ENCODE measurements at regions not wholly inside any gene's neighbourhood (a gene's known extent, or its start where the extent isn't known, plus 50 kb on each side); places are given as distances from the start of the nearest gene placed in this dataset.

GRCh38 chr13:76725211-76725610, 161.0 kb downstream of the KCTD12 start:
- TF ChIP-seq CTCF (IDR thresholded peaks at IDR 0.05) (no peak), POLR2A (IDR thresholded peaks at IDR 0.05) (no peak)
